ENCODE measurements at regions not wholly inside any gene's neighbourhood (a gene's known extent, or its start where the extent isn't known, plus 50 kb on each side); places are given as distances from the start of the nearest gene placed in this dataset.
A peak's percentile ranks its signal among the peaks of the same experiment; 100 is the strongest.
"Not testable (repeated sequence)": the region's sequence is repeated elsewhere in the genome, so short reads cannot be mapped to it uniquely, and the experiment has no call there.

DNA sequence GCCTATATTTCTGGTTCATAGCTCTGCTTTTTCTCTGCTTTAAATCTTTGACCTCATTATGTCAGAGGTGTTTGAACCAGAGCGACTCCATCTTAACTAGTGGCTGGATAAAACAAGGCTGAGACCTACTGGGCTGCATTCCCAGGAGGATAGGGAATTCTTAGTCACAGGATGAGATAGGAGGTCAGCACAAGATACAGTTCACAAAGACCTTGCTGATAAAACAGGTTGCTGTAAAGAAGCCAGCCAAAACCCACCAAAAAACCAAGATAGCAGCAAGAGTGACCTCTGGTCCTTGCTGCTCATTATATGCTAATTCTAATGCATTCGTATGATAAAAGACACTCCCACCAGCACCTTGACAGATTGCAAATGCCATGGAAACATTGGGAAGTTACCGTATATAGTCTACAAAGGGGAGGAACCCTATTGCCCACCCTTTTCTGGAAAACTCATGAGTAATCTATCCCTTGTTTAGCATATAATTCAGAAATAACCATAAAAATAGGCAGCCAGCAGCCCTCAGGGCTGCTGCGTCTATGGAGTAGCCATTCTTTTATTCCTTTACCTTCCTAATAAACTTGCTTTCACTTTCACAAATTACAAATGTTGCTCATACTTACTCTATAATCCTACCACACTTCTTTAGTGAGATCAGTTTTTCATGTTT is 193.9 kb downstream of the NAF1 start:
- no peaks in the 10 kb centered on the region for H3K4me1 ChIP-seq
- no peaks in the 10 kb centered on the region for H3K9me3 ChIP-seq
- no peak overlapping the region for H3K27ac ChIP-seq
- no peak for DNase-seq (ENCODE audit: low read depth in 1 of 2, low spot score in 1 of 2)
- WGBS (ENCODE audit: missing lambda C conversion rate) = 65% methylated on average over 4 of the region's 4 CpGs
- no peak for ATAC-seq
- H3K4me2 ChIP-seq = no peak overlapping the region
- no peak for FAIRE-seq
- ChIA-PET POLR2A (no interaction called here), CTCF (no interaction called here)
- H3K4me3 ChIP-seq = no peak overlapping the region
- TF ChIP-seq PHF8 (IDR thresholded peaks at IDR 0.05; ENCODE audit: borderline replicate concordance, low read depth) = no peak

DNA sequence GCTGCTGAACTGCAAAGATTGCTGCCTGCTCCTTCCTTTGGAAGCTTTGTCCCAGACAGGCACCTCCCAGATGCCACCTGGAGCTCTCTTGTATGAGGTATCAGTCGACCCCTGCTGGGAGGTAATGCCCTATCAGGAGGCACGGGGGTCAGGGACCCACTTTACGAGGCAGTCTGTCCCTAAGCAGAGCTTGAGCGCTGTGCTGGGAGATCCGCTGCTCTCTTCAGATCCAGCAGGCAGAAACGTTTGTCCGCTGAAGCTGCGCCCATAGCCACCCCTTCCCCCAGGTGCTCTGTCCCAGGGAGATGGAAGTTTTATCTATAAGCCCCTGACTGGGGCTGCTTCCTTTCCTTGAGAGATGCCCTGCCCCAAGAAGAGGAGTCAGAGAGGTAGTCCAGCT is 197.5 kb downstream of the NAF1 start:
- Histone ChIP-seq H3K27ac (no peak overlapping the region), H3K4me1 (no peaks in the 10 kb centered on the region), H3K4me2 (no peak overlapping the region), H3K9me3 (no peaks in the 10 kb centered on the region), H3K4me3 (no peak overlapping the region)
- no peak for DNase-seq (ENCODE audit: low read depth in 1 of 2, low spot score in 1 of 2)
- ChIA-PET CTCF (no interaction called here), POLR2A (no interaction called here)
- WGBS (ENCODE audit: missing lambda C conversion rate) = 49% methylated on average over 8 of the region's 8 CpGs
- FAIRE-seq = no peak
- TF ChIP-seq HOXA7 (CRISPR knock-in tag; IDR thresholded peaks at IDR 0.05) (no peak), CBX2 (IDR thresholded peaks at IDR 0.05; ENCODE audit: borderline replicate concordance, low read depth) (no peak), EHMT2 (IDR thresholded peaks at IDR 0.05; ENCODE audit: low read depth) (no peak), TFCP2L1 (CRISPR knock-in tag; IDR thresholded peaks at IDR 0.05) (no peak)
- TF ChIP-seq, protein P1, sequence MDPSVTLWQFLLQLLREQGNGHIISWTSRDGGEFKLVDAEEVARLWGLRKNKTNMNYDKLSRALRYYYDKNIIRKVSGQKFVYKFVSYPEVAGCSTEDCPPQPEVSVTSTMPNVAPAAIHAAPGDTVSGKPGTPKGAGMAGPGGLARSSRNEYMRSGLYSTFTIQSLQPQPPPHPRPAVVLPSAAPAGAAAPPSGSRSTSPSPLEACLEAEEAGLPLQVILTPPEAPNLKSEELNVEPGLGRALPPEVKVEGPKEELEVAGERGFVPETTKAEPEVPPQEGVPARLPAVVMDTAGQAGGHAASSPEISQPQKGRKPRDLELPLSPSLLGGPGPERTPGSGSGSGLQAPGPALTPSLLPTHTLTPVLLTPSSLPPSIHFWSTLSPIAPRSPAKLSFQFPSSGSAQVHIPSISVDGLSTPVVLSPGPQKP (IDR thresholded peaks at IDR 0.05; ENCODE audit: low read depth, low read length) = no peak
- TF ChIP-seq, protein P2, sequence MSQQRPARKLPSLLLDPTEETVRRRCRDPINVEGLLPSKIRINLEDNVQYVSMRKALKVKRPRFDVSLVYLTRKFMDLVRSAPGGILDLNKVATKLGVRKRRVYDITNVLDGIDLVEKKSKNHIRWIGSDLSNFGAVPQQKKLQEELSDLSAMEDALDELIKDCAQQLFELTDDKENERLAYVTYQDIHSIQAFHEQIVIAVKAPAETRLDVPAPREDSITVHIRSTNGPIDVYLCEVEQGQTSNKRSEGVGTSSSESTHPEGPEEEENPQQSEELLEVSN (IDR thresholded peaks at IDR 0.05; ENCODE audit: borderline replicate concordance, low read depth) = no peak
- ATAC-seq = no peak

DNA sequence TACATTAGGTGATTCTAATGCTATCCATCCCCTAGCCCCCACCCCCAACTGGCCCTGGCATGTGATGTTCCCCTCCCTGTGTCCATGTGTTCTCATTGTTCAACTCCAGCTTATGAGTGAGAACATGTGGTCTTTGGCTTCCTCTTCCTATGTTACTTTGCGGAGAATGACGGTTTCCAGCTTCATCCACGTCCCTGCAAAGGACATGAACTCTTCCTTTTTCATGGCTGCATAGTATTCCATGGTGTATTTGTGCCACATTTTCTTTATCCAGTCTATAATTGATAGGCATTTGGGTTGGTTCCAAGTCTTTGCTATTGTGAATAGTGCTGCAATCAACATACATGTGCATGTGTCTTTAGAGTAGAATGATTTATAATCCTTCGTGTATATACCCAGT is 200.7 kb downstream of the NAF1 start:
- H3K4me2 ChIP-seq; CTCF ChIA-PET; H3K27ac ChIP-seq; H3K4me3 ChIP-seq; H3K4me1 ChIP-seq; FAIRE-seq; ATAC-seq; DNase-seq (ENCODE audit: low read depth in 1 of 2, low spot score in 1 of 2); POLR2A ChIA-PET; H3K9me3 ChIP-seq: not testable (repeated sequence)
- WGBS (ENCODE audit: missing lambda C conversion rate) = 18% methylated on average over 4 of the region's 4 CpGs

DNA sequence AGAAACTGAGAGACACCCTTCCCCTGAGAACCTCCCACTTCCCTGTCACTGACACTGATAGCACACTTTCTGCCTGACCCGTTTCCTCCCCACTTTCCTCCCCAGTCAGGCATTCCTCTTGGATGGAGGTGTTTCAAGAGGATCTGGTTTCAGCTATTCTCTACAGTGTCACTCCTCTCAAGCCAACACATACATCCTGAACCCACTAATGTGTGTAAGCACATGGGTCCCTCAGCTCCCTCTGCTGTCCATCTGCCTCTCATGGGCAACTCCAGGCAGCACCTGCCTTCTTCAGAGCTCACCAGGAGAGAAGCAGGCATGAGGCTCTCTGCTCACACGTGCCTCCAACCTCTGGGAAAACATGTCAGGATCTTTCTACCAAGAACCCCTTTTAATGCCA is 207.6 kb downstream of the NAF1 start:
- H3K9me3 ChIP-seq = no peaks in the 10 kb centered on the region
- H3K27ac ChIP-seq = no peak overlapping the region
- TF ChIP-seq RAD21 (conservative IDR thresholded peaks at IDR 0.05 in 1 of 2, IDR thresholded peaks at IDR 0.05 in 1 of 2) (peak in 1 of 2 experiments; percentile 27; a peak in 1 of 5 replicates), ZNF302 (CRISPR knock-in tag; IDR thresholded peaks at IDR 0.05) (no peak)
- POLR2A ChIA-PET = no interaction called here
- FAIRE-seq = no peak
- no peak overlapping the region for H3K4me3 ChIP-seq
- no peaks in the 10 kb centered on the region for H3K4me1 ChIP-seq
- 10% methylated on average over 2 of the region's 2 CpGs for WGBS (ENCODE audit: missing lambda C conversion rate)
- peak; percentile 47 to 61; a peak in 2 of 6 replicates for ATAC-seq
- peak in 1 of 2 experiments; percentile 7 for DNase-seq (ENCODE audit: low read depth in 1 of 2, low spot score in 1 of 2)
- CTCF ChIA-PET = no interaction called here
- H3K4me2 ChIP-seq = no peak overlapping the region

DNA sequence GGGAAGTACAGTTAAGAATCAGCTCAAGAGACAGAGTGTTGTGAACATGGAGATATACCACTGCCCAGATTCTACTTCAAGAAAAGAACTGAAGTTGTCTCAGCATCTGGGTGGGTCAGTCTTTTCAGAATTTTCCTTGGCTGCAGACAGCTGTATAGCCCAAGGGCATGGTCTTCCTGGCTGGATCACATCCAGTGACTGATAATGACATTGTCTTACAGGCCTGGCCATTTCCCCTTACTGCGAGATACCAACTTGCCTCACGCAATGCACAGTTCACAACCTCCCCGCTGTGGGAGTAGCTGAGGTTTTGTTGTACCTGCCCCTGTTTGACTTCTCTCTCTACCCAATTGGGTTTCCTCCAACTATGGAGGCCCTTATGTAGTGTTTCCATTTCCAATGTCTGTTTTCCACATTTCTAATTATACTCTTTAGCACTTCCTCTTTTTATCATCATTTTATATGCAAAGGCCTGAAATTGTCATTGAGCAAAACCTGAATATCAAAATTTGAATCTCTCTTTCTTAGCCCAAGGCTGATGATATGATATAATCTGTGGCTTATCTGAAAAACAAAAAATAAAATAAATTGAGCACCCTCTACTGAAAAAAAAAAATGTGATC is 209.1 kb downstream of the NAF1 start:
- ATAC-seq = no peak
- Histone ChIP-seq H3K27ac (no peak overlapping the region), H3K4me1 (no peaks in the 10 kb centered on the region), H3K4me3 (no peak overlapping the region), H3K4me2 (no peak overlapping the region), H3K9me3 (no peaks in the 10 kb centered on the region)
- CTCF ChIA-PET = no interaction called here
- no peak for FAIRE-seq
- POLR2A ChIA-PET = no interaction called here
- DNase-seq (ENCODE audit: low read depth in 1 of 2, low spot score in 1 of 2) = no peak
- TF ChIP-seq FOSL2 (IDR thresholded peaks at IDR 0.05) = no peak
- TF ChIP-seq FOSL2 (CRISPR knock-in tag; IDR thresholded peaks at IDR 0.05) = no peak
- no peak for TF ChIP-seq EP300 (IDR thresholded peaks at IDR 0.05)
- no peak for TF ChIP-seq FOXS1 (CRISPR knock-in tag; IDR thresholded peaks at IDR 0.05)
- no peak for TF ChIP-seq MAZ (IDR thresholded peaks at IDR 0.05; ENCODE audit: borderline replicate concordance, low read depth, low read length)
- no peak for TF ChIP-seq SREBF2 (IDR thresholded peaks at IDR 0.05)
- TF ChIP-seq, protein P3, sequence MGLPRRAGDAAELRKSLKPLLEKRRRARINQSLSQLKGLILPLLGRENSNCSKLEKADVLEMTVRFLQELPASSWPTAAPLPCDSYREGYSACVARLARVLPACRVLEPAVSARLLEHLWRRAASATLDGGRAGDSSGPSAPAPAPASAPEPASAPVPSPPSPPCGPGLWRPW (IDR thresholded peaks at IDR 0.05) = no peak
- TF ChIP-seq BHLHE40 (IDR thresholded peaks at IDR 0.05; ENCODE audit: low read depth, low read length) = no peak
- TF ChIP-seq ZC3H11A (IDR thresholded peaks at IDR 0.05) = no peak
- TF ChIP-seq FOSB (CRISPR knock-in tag; IDR thresholded peaks at IDR 0.05) = no peak
- TF ChIP-seq, protein P4, sequence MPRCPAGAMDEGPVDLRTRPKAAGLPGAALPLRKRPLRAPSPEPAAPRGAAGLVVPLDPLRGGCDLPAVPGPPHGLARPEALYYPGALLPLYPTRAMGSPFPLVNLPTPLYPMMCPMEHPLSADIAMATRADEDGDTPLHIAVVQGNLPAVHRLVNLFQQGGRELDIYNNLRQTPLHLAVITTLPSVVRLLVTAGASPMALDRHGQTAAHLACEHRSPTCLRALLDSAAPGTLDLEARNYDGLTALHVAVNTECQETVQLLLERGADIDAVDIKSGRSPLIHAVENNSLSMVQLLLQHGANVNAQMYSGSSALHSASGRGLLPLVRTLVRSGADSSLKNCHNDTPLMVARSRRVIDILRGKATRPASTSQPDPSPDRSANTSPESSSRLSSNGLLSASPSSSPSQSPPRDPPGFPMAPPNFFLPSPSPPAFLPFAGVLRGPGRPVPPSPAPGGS (IDR thresholded peaks at IDR 0.05) = no peak
- no peak for TF ChIP-seq JUNB (IDR thresholded peaks at IDR 0.05)
- TF ChIP-seq MYC (IDR thresholded peaks at IDR 0.05; ENCODE audit: borderline replicate concordance, low read length) = no peak
- 82% methylated on average over 3 of the region's 3 CpGs for WGBS (ENCODE audit: missing lambda C conversion rate)
